HG02763 (cell line): ENCODE measurements at regions not wholly inside any gene's neighbourhood (a gene's known extent, or its start where the extent isn't known, plus 50 kb on each side); places are given as distances from the start of the nearest gene placed in this dataset.

Source experiments
- ATAC-seq: cut with Tn5 transposase; IDR thresholded peaks from one replicate; pipeline ENCODE4 v1.9.1; 2021; ENCODE audit warnings: mild to moderate bottlenecking, moderate library complexity; ENCODE audit not compliant: unreplicated experiment

GRCh38 chr2:67854103-67854743, 208.6 kb downstream of the C1D start:
- no peak for ATAC-seq

GRCh38 chr2:67854798-67855197, 208.0 kb downstream of the C1D start:
- no peak for ATAC-seq

DNA sequence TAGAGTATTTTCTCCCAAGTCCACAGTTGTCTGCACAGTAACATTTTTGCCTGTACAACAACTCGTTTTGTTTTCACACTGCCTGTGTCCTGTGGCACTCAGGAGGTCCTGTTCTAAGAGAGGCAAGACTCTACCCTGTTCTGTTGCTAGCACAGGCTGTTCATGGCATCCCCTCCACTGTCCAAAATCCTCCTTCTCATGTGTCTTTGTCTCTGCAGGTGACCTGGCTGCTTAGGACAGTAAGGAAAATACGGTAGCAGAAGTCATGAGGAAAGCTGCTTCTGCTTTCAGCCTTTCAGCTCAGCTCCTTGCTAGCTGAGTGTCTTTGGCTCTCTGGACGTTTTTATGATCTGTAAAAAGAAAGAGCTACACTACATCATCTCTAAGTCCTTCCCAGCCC, 205.9 kb downstream of the C1D start:
- no peak for ATAC-seq

DNA sequence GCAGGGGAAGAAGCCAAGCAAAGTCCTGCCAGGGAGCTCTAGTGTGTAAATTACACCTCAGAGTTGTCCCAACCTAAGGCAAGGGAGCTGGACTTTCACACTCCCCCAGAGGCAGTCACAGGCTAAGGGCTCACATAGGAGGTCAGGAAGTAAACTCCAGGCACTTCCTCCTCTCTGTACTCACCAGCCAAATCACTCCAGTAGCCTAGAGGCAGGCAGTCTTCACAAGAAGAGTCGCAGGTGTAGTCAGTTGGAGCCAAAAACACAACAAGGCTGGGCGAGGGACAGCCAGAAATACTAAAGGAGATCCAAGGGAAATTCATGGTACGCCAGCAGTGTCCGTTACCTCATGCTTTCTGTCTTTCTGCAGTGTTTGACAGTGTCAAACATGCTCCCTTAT, 205.0 kb downstream of the C1D start:
- no peak for ATAC-seq

DNA sequence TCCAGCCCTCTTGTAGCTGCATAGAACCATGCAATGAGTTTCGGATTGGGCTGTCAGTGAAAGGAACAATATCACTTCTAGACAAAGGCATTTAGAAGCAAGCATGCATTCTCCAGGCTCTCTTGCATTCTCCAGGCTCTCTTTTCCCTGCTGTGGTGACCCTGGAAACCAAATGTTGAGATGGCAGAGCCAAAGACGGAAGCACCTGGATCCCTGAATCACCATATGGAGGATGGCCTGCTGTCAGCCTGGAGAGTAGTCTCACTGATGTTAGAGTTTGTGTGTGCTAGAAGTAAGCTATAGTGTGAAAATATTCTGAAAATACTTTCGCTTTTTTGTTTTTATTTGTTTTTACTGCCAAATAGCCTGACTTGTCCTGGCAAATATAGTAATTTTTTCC, 203.9 kb downstream of the C1D start:
- no peak for ATAC-seq

DNA sequence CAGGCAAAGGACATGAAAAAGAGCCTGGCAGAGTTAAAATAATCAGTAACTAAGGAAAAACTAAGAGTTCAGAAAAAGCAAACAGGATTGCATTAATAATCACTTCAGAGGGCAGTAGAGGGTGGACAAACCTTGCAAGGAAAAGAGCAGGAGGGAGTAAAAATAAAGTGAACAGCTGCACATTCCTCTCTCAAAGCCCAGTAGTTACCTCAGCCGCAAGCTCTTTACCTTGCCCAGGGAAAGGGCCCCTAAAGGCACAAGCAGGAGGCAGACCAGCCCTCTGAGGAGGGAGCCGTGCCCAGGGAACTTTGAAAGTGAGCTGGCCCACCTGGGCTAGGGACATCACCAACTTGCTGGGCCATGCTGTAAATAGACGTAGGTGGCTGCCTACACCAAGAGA, 196.9 kb downstream of the C1D start:
- ATAC-seq, result no peak

GRCh38 chr2:67867735-67868134, 195.1 kb downstream of the C1D start:
- ATAC-seq, result no peak

DNA sequence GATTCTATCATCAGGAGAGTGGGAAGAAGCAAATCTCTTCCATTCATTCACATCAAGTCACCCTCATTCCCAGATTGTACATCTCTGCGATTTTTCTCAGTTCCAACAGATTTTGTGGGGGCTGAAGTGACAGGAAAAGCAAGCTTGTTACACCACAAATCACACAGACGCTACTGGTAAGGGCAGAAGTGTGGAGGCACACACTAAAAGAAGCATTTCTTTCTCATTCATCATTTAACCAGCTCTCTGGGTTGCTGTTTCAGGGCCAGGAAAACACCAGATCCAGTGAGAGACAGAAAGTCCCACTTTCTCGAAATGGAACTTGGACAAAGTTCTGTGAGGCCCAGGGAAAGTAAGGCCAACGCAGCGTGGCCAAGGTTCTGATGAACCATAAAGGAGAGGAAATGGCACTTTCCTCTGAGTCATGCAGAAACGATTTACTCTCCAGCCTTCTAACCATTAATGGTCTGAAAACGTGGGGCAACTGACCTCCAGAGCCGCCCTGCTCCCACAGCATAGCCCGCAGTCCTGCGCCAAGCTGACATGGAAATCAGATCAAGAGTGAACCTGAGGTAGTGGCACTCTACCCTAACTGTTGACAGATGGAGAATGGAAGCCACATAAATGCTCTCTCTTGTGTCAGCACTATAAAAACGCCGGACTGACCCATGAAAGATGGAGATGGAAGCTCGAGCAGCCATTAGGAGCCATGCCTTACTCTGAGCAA, 191.0 kb downstream of the C1D start:
- no peak for ATAC-seq

DNA sequence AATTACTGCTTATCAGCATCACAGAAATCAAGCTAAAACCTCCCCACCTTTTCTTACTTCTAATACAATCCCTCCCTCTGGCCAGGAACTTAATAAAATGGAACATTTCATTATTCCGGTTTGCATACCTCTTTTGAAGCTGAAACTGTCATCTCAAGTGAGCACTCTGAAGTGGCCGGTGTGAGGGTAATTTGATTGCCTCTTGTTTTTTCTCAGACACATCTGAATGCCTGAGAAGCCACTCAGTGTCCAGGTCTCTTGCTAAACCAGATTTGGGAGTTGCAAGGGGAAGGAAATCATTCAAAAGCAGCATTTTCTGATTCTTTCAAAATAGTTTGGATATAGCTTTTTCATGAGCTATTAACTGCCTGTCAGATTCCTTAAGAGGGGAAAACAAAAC, 190.3 kb downstream of the C1D start:
- ATAC-seq, result no peak

DNA sequence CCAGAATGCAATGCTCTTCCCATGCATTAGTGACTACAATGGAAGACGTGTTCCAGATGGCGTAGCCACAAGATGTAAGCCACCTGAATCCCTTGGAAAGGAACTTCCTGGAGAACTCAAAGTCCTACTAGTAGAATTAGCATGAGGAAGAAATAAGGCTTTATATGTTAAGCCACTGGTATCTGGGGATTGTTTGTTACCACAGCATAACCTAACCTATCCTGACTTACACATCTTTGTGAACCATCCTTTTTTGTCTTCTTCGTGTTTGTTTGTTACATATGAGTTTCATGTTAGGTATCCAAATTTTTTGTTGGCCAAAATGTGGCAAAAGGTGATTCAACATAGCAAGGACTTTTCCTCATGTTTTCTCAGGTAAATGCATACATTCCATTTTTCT, 188.9 kb downstream of the C1D start:
- ATAC-seq, result no peak

DNA sequence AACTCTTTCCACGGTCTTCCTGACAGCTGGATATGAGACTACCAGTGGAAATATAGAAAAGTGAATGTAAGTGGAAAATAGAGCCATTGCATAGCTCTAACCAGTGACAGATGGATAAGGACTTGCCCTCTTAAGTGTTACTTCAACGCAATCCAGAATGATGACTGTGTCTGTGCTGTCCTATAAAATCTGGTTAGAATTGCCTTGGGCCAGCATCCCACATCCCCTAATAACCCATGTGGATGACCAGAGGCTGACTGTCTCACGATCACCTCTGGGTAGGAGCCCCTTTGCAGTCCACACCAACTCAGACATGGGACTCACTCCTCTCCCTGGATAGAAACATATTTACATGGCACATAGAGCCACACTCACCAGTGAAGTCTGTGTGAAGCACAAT, 186.6 kb downstream of the C1D start:
- no peak for ATAC-seq

DNA sequence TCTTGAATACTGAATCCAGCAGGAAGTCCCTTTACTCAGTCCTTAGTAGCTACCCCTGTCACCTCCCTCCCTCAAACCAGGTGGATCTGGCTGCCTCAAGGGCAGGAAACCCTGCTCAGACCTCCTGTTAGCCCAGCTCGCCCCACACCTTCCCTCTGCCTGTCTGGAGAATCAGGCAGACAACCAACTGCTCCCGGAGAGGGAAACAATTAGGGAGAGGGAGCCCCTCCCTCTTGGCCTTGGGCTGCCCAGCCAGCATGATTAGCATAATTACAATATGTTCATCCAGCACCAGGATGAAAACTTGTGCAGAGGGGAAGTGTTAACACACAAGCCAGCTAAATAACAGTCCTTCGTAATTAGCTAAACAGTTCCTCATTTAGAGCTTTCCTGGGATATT, 185.5 kb downstream of the C1D start:
- ATAC-seq, result no peak

DNA sequence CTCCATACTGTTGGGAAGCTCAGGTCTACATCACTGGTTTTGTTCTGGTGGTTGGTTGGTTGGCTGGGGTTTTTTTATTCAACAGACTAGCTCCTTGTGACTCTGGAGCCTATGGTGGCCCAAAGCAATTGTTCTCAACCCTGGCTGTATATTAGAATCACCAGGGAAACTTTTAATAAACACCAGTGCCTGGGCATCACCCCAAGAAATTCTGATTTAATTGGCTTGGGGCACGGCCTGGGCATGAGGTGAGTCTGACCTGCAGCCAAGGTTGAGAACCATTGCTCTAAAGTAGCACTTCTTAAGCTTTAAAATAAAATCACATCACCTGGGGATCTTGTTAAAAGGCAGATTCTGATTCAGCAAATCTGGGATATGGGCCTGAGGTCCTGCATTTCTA, 184.1 kb downstream of the C1D start:
- no peak for ATAC-seq

- ATAC-seq, result no peak
Observed at GRCh38 chr2:67879586-67880290, 183.1 kb downstream of the C1D start.

GRCh38 chr2:67880291-67880761, 182.5 kb downstream of the C1D start:
- no peak for ATAC-seq

DNA sequence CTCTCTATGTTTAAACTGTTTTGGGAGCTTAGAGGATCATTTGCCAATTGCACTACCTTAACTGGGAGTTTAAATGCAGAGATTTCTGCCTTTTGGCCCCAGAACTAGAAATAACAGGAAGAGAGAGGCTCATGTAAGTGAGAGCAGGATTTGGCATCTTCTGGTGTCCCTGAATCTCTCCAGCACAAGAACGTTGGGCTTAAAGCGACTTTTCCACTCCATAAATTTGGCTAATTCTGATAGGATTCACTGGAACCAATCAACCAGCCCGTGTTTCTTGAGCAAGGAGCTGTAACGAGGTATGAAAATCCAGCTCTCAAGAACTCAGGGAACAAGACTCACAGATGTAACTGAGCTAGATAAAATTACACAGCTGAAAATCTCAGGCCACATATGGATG, 181.0 kb downstream of the C1D start:
- ATAC-seq, result no peak

DNA sequence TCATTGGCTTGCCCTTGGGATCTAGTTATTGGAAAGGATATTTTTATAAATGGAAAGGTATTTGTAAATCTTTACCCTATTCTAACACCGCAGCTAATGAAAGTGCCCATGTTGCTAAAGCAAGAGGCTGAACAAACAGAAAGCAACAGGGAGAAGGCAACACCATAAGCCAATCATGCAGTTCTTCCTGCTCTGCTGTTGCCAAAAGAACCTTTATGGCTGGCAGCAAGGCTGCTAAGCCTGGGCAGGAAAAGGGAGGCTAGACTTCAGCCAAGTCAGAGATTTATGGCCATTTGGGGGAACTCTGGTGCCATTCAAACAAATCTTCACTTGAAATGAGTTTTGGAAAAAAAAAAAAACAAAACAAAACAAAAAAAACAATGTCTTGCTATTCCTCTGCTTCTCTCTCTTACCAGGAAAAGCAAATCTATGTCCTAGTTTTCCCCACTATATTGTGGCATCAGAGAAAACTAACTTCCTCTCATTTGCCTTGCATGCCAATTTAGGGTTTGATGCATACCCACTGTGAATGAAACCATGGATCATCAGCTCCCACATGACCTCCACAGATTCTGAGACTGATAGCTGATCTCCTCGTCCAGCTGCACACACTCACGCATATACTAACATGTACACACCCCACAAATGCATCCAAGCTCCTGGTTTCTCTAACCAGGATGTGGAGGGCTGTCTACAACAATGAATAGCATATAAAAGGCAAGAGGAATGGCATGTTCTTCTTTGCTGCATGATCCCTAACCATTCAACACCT, 179.3 kb downstream of the C1D start:
- no peak for ATAC-seq

DNA sequence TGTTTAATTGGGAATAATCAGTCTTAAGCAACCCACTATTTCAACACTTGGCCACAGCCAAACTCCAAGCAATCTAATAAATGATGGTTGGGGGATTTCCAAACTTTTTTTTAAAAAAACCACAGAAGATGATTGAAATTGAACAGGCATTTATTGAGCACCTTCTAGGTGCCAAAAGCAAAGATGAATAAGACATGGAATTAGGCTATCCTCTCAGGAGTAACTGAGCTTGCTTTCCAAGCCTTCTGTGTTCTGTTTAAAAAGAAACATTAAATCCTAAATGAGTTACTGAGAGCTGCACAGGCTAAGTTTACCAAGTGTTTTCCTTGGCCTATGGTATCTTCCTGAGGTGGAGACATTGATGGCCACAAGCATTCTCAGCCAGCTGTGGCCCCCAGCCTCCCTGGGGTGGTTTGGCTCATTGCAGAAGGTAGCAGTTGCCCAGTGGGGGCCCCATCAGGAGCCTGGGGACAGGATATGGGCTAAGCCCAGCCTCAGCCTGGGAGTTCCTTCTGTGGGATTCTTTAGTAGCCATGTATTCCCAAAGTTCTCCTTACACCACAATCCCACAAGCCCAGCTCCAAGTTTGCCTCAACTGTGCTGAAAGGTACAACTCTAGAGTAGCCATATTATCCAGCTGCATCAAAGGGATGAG, 174.3 kb downstream of the C1D start:
- ATAC-seq, result no peak

DNA sequence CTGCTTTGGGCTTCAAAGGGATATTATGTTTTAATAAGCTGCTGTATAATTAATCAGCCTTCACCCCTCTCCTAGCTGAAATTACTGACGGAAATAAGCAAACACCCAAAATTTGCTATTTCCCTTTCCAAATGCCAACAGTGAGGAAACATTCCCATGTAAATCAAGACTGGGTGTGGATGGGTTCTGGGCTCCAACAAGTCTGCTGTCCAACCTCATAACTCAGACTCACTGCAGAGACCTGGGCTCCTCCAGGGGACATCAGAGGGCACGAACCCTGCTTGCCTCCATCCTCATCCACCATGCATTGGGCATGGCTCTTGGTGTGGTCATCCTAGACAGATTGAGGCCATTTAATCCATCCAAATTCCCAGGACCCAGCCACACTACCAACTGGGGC, 173.7 kb downstream of the C1D start:
- ATAC-seq, result no peak

- no peak for ATAC-seq
Observed at GRCh38 chr2:67891642-67892041, 171.2 kb downstream of the C1D start.

GRCh38 chr2:67892339-67892846, 170.4 kb downstream of the C1D start:
- ATAC-seq, result no peak
